ENCODE measurements at regions not wholly inside any gene's neighbourhood (a gene's known extent, or its start where the extent isn't known, plus 50 kb on each side); places are given as distances from the start of the nearest gene placed in this dataset.
A peak's percentile ranks its signal among the peaks of the same experiment; 100 is the strongest.

- no peak for DNase-seq (ENCODE audit: low spot score)
Measured at GRCh38 chr14:100955201-100955600, 51.7 kb upstream of the RTL1 start.

- no peak for DNase-seq (ENCODE audit: low spot score)
Measured at GRCh38 chr14:100962494-100962893, 59.0 kb upstream of the RTL1 start.

- no peak for DNase-seq (ENCODE audit: low spot score)
Measured at GRCh38 chr14:100965296-100965695, 61.8 kb upstream of the RTL1 start.

DNA sequence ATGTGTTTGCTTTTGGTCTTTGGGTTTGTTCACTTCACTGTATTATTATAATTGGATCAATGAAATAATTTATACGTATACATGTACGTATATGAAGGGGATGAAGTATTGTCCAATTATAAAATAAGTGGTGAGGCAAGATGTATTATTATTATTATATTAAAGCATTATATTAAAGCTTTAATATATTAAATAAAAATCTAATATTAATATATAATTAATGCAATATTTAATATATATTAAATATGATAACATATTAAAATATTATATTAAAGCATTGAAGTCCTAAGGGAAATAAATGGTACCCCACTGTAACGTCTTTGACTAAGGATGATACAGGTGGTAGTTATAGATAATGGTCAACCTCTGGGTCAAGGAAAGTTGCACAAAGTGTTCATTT is 63.7 kb upstream of the RTL1 start:
- no peak for DNase-seq (ENCODE audit: low spot score)

- DNase-seq (ENCODE audit: low spot score): no peak
Measured at GRCh38 chr14:100967930-100968329, 64.4 kb upstream of the RTL1 start.

GRCh38 chr14:100972118-100972897 is 68.8 kb upstream of the RTL1 start:
- DNase-seq (ENCODE audit: low spot score): no peak

- no peak for DNase-seq (ENCODE audit: low spot score)
Measured at GRCh38 chr14:100975671-100976070, 72.1 kb upstream of the RTL1 start.

GRCh38 chr14:100979079-100979478 is 75.6 kb upstream of the RTL1 start:
- DNase-seq (ENCODE audit: low spot score): no peak

- peak; percentile 6 for DNase-seq (ENCODE audit: low spot score)
Measured at GRCh38 chr14:100979780-100980179, 76.3 kb upstream of the RTL1 start.

DNA sequence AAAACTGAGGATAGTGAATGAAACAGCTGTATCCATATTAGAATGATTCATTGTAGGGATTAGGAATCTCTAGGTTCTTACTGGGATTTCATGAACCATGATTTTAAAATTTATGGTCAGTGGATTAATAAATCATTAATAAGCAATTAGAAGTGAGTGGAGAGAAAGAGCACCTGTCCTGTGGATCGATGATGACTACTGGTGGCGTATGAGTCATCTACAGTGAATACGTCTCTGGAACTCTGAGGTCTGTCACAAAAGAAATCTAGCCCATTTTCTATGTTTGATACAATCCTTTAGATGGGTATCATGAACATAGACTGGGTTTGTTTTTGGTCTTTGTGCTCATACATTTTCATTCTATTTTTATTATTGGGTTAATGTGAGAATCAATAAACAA is 77.3 kb upstream of the RTL1 start:
- DNase-seq (ENCODE audit: low spot score): no peak

GRCh38 chr14:100981809-100982208 is 78.3 kb upstream of the RTL1 start:
- no peak for DNase-seq (ENCODE audit: low spot score)

GRCh38 chr14:100982353-100982752 is 78.8 kb upstream of the RTL1 start:
- no peak for DNase-seq (ENCODE audit: low spot score)

- DNase-seq (ENCODE audit: low spot score): no peak
Measured at GRCh38 chr14:100982762-100983161, 79.2 kb upstream of the RTL1 start.

DNA sequence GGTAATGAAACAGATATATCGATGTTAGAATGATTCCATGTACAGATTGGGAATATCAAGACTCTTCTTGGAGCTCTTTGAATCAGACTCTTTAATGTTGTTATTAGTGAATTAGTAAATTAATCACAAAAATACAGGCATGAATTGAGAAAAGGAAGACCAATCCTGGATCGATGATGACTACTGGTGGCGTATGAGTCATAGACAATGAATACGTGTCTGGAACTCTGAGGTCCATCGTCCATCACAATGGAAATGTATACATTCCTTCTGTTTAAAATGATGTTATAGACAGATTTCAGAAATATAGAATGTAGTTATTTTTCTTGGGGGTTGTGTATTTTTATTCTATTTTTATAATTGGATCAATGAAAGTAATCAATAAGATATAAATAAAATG is 80.2 kb upstream of the RTL1 start:
- no peak for DNase-seq (ENCODE audit: low spot score)

- DNase-seq (ENCODE audit: low spot score): no peak
Measured at GRCh38 chr14:100988011-100988410, 84.5 kb upstream of the RTL1 start.

GRCh38 chr14:100988411-100988900 is 84.9 kb upstream of the RTL1 start:
- no peak for DNase-seq (ENCODE audit: low spot score)

DNA sequence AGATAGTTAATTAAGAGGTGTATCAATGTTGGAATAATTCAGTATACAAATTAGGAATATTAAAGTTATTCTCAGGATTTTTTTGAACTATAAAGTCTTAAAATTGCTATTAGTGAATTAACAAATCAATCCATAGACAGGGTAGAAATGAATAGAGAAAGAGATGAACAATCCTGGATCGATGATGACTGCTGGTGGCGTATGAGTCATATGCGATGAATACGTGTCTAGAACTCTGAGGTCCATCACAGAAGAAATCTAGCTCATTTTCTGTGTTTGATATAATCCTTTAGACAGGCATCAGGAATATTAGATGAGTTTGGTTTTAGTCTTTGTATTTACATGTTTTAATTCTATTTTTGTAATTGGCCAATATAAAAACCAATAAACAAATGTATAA is 85.4 kb upstream of the RTL1 start:
- no peak for DNase-seq (ENCODE audit: low spot score)

DNA sequence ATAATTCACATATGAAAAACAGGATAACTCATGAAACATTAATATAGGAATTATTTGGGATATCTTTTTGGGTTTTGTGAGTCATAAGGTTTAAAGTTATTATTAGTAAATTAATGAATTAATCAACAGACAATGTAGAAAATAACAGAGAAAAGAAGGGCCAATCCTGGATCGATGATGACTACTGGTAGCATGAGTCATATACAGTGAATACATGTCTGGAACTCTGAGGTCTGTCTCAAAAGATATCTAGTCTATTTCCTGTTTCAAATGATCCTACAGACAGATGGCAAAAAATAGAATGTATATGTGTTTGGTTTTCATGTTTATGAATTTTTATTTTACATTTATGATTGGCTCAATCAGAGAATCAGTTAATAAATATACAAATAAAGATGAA is 86.4 kb upstream of the RTL1 start:
- no peak for DNase-seq (ENCODE audit: low spot score)

DNA sequence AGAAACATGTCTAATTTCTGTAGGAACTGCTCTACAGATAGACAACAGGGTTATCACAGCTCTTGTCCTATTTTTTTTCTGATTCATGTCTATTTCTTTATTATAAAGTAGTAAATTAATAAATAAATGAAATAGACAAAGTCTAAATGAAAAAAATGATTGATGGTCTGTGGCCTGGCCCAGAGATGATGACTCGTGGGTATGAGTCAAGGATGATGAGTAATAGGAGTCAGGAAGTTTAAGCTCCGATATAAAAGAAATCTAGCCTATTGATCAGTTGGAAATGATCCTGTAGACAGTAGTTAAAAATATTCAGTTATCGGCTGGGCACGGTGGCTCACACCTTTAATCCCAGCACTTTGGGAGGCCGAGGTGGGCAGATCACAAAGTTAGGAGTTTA is 90.6 kb upstream of the RTL1 start:
- DNase-seq (ENCODE audit: low spot score): no peak

DNA sequence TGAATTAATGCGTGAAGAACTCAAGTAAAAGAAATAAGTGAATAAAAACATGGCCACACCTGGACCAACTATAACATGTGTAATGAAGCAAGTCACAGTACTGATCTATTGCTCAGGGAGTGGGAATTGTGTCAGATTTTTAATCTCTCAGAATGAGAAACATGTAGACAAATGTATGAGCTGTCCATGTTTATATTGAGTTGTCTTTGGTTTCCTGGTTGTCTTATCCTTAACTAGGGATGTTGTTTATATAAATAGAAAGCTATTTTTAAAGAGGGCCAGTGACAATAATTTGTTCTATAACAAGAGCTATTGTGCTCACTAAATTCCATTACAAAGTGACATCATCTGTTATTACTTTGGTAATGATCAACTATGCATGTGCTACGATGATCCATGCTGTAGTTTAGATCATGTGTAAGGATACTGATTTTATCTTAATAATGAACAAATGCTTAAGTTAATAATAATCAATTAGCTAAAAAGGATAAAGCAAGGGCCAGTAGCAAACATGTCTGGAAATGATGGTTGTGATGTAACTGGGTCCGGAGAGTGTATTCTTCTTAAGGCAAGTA is 91.3 kb upstream of the RTL1 start:
- DNase-seq (ENCODE audit: low spot score): no peak

DNA sequence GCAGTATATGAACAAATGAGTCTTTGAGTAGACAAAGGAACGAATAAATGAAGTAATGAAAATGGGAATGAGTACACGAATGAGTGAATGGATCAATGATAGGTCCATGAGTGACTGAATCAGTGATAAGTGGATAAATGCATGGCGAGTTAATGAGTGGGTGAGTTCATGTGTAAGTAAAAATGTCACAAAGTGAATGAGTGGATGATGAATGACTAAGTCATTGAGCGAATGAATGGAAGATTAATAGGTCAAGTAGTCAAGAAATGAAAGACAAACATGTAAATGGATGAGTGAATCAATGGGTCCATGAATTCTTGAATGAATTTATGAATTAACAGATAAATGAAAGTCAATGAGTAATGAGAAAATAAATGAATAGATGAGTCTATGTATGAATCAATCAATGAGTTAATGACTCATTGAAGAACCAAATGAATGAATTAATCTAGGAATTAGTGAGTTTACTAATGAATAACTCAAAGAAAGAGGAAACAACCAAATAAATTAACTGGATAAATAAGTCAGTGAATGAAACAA is 97.3 kb upstream of the RTL1 start:
- no peak for DNase-seq (ENCODE audit: low spot score)

- DNase-seq (ENCODE audit: low spot score): no peak
Measured at GRCh38 chr14:101001311-101002069, 98.0 kb upstream of the RTL1 start.

DNA sequence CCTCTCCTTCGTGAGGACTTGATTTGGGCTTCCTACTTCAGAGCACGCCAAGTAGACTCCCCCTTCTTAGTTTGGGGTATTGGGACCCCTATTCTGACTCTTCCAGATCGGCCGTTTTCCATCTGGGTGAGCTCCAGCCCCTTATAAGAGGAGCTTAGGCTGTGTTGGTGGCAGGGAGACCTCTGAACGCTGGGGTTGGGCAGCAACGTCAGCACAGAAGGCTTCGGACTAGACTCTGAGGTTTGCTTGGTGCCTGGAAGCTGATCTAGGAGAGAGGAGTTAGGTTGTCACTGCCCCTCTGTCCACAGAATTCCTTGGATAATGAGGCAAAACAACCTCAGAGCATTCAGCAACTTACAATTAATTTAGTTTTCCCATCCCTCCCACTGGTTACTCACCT is 99.2 kb upstream of the RTL1 start:
- DNase-seq (ENCODE audit: low spot score): no peak

Measured in A172 (cell line).